GM21360 (cell line): ENCODE measurements at regions not wholly inside any gene's neighbourhood (a gene's known extent, or its start where the extent isn't known, plus 50 kb on each side); places are given as distances from the start of the nearest gene placed in this dataset.
"Not testable (repeated sequence)": the region's sequence is repeated elsewhere in the genome, so short reads cannot be mapped to it uniquely, and the experiment has no call there.

Source experiments
- ATAC-seq: cut with Tn5 transposase; IDR thresholded peaks from one replicate; pipeline ENCODE4 v1.9.1; 2021; ENCODE audit warnings: mild to moderate bottlenecking, moderate library complexity; ENCODE audit not compliant: unreplicated experiment

DNA sequence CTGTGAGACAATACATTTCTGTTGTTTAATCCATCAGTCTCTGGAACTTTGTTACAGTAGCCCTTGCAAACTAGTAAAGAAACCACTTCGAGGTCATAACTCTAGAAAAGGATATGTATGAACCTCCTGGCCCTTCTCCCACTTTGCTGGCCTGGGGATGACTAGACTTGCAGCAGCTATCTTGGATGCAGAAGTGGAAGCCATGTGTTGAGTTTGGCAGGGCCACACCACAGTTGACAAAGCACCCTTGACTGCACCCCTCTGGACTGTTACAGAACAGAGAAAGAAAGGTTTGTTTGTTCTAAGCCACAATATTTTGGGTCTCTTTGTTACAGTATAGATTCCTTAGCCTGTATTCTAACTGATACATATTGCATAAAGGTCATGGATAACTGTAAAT lies 183.2 kb upstream of the TAS2R1 start:
- no peak for ATAC-seq

DNA sequence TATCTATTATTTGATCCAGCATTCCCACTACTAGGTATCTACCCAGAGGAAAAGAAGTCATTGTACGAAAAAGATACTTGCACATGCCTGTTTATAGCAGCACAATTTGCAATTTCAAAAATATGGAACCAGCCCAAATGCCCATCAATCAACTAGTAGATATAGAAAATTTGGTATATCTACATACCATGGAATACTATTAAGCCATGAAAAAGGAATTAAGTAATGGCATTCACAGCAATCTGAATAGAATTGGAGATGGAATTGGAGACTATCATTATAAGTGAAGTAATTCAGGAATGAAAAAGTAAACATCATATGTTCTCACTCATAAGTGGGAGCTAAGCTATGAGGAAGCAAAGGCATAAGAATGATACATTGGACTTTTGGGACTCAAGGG lies 177.2 kb upstream of the TAS2R1 start:
- ATAC-seq, result not testable (repeated sequence)

DNA sequence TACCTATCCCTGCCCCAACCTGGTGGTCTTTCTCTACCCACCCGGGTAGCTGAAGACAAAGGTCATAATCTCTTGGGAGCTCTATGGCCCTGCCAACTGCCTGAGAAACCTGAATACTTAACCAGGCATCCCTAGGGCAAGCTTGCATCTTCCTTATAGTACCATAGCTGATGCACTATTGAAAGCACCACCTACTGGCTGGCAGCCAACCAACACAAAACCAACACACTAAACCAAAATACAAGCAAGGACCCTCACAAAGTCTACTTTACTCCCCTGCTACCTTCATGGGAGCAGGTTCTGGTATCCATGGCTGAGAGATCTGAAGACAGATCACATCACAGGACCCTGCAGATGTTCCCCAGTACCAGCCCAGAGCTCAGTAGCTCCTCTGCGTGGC lies 171.8 kb upstream of the TAS2R1 start:
- ATAC-seq, result no peak

DNA sequence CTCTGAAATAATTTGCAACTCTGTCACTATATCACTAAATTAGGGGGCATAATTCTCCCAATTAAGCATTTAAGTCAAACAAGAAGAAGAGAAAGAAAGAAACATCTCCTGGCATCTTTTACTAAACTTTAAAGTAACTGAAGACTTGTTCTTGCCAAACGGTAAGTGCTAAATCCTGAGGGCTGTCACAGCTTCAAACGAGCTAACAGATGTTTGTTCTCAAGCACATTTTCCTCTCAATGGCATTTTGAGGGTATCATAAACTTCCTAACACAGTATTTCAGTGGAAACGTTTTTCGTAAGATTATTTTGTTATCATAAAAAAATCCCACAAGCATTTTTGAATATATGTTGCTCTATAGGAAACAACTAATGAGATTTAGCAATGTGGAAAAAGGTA lies 169.5 kb upstream of the TAS2R1 start:
- ATAC-seq, result no peak

DNA sequence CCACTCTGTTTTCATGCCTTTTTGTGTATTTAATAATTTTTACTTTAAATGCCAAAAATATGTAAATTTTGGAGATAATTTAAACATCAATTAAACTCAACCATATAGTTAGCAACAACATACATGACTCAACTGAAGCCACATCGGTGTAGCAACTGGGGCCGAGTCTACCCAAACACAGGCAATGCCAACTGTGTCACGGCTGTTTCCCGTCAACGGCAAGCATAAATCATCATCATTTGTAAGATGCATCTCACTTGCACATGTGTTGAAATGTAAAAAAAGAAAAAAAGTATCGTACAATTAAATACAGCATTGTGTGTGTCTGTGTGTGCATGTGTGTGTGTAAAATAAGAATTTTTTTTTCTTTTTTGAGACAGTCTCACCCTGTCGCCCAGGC lies 160.1 kb upstream of the TAS2R1 start:
- ATAC-seq, result no peak

- no peak for ATAC-seq
These were observed 159.6 kb upstream of the TAS2R1 start for GRCh38 chr5:9789777-9790176.

DNA sequence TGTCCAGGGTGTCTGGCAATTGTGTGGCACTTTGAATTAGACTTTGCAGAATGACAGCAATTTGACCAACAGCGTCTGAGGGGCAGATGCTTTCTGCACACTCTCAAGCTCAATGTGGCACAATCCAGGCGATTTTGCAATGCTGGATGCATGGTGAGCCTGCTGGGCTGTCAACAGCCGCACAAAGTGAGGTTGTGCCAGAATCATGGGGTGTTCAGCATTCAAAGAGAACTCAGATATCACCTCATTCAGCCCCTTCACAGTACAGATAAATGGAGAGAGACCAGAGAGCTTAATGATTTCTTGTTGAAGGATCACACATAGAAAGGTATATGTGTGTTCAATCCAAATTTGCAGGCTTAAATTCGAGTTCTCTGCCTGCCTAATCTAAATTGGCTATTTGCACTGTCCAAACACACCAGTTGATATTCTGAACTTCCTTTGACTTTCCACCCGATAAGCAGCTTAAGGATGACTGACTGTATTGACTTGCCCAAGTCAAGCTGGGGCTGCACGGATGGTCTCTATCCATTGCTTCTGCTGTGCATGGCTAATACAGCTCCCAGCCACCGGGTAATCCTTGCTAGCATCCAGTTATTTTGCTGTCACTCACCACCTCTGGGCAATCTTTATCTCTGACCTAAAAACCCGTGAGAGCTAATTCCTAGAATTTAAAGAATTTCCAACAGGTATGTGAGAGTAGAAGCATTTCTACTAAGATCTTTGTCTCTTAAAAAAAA lies 157.9 kb upstream of the TAS2R1 start:
- no peak for ATAC-seq

GRCh38 chr5:9786380-9787360 lies 156.5 kb upstream of the TAS2R1 start:
- no peak for ATAC-seq

DNA sequence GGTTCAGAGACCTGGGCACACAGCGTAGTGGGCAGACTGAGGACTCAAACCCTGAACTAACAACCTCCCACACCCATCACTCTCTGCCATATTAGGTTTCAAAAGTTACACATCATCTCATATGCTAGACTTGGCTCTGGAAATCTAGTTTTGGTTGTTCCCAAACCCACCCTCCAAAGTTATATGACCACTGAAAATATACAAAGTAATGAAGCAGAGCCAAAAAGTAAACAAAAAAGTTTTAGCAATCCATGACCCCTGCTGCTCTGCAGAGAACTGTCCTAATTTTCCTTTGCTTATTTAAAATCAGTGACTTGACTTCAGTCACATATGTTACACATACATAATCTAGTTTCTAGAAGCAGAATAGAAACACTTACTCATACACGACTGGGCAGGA lies 155.6 kb upstream of the TAS2R1 start:
- no peak for ATAC-seq

- ATAC-seq, result no peak
These were observed 154.1 kb upstream of the TAS2R1 start for GRCh38 chr5:9784231-9784630.

- no peak for ATAC-seq
These were observed 152.8 kb upstream of the TAS2R1 start for GRCh38 chr5:9782826-9783560.

- no peak for ATAC-seq
These were observed 151.7 kb upstream of the TAS2R1 start for GRCh38 chr5:9781890-9782289.

- ATAC-seq, result no peak
These were observed 151.1 kb upstream of the TAS2R1 start for GRCh38 chr5:9781275-9781674.

DNA sequence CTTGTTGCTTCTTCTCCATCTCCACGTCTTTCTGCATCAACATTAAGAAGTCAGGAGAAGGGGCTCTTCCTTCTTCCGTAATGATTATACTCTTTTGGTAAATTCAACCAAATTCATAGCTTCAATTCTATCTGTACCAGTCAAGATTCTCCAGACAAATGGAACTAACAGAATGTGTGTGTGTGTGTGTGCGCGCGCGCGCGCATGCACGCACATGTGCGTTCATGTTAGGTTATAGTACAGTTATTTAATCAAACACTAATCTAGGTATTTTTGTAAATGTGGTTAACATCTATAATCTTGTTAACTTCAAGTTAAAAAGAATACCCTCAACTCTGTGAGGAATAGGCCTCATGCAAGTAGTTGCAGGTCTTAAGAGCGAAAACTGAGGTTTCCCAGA lies 150.3 kb upstream of the TAS2R1 start:
- no peak for ATAC-seq

DNA sequence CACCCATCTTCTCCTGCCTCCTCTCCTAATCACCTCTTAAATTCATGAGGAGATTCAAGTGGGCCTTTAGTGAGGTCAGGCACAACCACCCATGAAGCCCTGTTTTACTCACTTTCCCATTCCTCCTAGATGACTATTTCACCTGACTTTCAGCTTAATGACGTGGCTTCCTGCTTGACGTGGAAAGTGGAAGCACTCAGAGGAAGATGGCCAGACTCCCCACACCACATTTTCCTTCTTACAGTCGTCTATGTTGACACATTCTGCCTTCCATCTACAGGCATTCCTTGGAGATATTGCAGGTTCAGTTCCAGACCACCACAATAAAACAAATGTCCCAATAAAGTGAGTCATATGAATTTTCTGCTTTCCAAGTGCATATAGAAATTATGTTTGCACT lies 146.4 kb upstream of the TAS2R1 start:
- ATAC-seq, result no peak

GRCh38 chr5:9775339-9775738 lies 145.2 kb upstream of the TAS2R1 start:
- ATAC-seq, result no peak

DNA sequence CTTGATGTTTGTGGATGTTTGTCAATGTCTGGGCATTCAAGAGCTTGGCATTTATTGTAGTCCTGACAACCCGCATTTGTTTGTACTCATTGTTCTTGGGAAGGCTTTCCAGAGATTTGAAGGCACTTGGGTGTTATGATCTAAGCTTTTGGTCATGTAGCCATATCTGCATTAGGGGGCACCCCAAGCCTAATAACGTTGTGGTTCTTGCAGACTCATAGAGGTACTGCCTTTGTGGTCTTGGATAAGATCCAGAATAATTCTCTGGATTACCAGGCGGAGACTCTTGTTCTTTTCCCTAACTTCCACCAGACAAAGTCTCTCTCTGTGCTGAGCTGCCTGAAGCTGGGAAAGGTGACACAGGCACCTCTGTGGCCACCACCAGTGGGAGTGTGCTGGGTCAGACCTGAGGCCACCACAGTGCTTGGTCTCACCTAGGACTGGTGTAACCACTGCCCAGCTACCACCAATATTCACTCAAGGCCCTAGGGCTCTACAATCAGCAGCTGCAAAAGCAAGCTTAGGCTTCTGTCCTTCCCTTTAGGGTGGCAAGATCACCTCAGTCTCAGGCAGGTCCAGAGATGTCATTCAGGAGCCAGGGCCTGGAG lies 144.4 kb upstream of the TAS2R1 start:
- no peak for ATAC-seq

GRCh38 chr5:9771079-9771478 lies 140.9 kb upstream of the TAS2R1 start:
- no peak for ATAC-seq

- no peak for ATAC-seq
These were observed 136.4 kb upstream of the TAS2R1 start for GRCh38 chr5:9766581-9766980.

DNA sequence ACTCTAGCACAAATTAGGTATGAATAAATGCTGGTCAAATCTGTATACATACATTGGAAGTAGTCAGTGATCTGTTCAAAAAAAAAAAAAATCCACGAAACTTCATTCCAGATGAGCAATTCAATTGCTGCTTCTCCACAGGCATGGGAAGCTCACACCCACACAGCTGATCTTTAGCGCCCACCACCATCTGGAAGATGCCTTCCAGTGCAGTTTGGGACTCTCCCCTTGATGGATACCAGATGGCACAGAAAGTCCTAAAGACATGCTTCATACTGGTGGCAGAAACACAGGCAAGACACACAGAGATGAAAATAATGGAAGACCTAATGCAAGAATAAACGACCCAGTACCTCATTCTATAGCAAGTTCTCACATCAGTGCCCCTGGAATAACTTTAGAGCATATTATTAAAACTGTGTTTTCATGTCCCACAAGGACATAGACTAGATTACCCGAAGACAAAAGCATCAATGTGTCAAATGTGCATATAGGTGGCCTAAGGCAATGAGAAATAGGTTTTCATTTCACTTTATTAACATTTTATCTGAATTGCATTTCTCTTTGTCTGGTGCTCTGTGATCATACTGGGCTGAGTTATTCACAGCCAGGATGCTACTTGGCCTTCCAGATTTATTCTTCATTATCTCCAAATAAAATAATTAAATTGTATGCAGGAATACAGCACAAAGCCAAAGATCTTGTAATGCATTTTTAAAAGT lies 135.4 kb upstream of the TAS2R1 start:
- no peak for ATAC-seq
